Sigmoid colon (tissue), 4 donors: ENCODE measurements at regions not wholly inside any gene's neighbourhood (a gene's known extent, or its start where the extent isn't known, plus 50 kb on each side); places are given as distances from the start of the nearest gene placed in this dataset.

Experiments used
- EP300 ChIP-seq, 4 donors: sonication (generic); formaldehyde crosslinking; IDR thresholded peaks; one replicate each; pipeline ENCODE4 v1.6.1; 2017; ENCODE audit warnings: antibody characterized with exemption in 4 of 4
- POLR2A ChIP-seq, 2 donors: fragments of 450-650 bp; IDR thresholded peaks; one replicate each; pipeline ENCODE4 v1.6.1; 2016; ENCODE audit warnings: antibody characterized with exemption in 2 of 2, mild to moderate bottlenecking in 2 of 2, moderate library complexity in 2 of 2
- POLR2AphosphoS5 ChIP-seq, 4 donors: sonication (generic); formaldehyde crosslinking; IDR thresholded peaks; one replicate each; pipeline ENCODE4 v1.6.1; 2017; ENCODE audit warnings: antibody characterized with exemption in 4 of 4
- TF ChIP-seq, protein P1 (sequence below), 4 experiments: fragments of 450-650 bp in 3 of 4; fragments of 200-600 bp in 1 of 4; IDR thresholded peaks; one replicate each; pipeline ENCODE4 v1.5.1; 2016 to 2019; ENCODE audit warnings: antibody characterized with exemption in 4 of 4, mild to moderate bottlenecking in 3 of 4, moderate library complexity in 2 of 4

DNA sequence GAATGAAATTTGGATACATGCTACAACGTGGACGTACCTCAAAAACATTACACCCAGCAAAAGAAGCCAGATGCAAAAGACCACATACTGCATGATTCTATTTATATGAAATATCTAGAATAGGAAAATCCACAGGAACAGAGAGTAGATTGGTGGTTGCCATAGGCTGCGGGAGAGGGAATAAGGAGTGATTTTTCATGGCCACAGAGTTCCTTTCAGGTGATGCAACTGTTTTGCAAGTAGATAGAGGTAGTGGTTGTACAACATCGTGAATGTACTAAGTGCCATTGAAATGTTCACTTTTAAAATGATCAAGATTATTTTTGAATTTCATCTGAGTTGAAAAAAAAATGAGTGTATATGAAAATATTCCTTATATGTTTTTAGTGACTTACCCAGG lies 115.3 kb upstream of the RUNX1 start:
- TF ChIP-seq, protein P1, sequence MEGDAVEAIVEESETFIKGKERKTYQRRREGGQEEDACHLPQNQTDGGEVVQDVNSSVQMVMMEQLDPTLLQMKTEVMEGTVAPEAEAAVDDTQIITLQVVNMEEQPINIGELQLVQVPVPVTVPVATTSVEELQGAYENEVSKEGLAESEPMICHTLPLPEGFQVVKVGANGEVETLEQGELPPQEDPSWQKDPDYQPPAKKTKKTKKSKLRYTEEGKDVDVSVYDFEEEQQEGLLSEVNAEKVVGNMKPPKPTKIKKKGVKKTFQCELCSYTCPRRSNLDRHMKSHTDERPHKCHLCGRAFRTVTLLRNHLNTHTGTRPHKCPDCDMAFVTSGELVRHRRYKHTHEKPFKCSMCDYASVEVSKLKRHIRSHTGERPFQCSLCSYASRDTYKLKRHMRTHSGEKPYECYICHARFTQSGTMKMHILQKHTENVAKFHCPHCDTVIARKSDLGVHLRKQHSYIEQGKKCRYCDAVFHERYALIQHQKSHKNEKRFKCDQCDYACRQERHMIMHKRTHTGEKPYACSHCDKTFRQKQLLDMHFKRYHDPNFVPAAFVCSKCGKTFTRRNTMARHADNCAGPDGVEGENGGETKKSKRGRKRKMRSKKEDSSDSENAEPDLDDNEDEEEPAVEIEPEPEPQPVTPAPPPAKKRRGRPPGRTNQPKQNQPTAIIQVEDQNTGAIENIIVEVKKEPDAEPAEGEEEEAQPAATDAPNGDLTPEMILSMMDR (IDR thresholded peaks at IDR 0.05), result no peak
- TF ChIP-seq POLR2A (IDR thresholded peaks at IDR 0.05) (no peak), POLR2AphosphoS5 (IDR thresholded peaks at IDR 0.05) (no peak), EP300 (IDR thresholded peaks at IDR 0.05) (no peak)
